ENCODE measurements at regions not wholly inside any gene's neighbourhood (a gene's known extent, or its start where the extent isn't known, plus 50 kb on each side); places are given as distances from the start of the nearest gene placed in this dataset.

DNA sequence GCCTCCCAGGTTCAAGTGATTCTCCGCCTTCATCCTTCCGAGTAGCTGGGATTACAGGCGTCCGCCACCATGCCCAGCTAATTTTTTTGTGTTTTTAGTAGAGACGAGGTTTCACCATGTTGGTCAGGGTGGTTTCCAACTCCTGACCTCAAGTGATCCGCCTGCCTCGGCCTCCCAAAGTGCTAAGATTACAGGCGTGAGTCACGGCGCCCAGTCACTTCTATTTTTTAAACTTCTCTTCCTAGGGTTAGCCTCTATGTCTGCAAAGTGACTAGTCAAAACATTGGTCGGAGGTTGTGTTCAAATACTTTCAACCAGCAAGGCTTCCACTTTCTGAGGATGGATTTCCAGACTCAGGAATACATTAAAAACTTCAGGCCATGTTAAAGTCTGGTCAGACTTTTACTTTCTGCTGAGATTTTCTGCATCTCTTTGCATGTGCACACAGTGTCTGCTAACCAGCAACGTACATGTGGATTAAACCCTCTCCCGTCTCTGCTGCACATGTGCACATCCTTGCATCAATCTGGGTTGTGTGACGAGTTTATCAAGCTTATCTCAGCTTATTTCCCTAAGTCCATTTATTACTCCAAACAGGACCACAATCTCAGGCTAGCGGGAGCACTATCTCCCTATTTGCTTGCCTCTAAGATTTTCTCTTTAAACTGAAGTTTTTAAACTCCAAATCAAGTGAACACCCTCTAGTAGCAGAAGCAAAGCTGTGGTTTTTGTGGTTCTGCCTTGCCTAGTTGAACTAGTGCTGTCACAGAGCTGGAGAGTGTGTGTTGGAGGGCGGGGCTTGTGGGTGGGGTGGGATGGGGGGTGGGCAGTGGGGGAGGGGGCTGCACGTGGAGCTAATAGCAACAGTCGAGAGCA, 525.2 kb upstream of the GOT2 start:
- POLR2A ChIA-PET: no interaction called here

GRCh38 chr16:59252317-59252716, 518.2 kb upstream of the GOT2 start:
- CTCF ChIA-PET: no interaction called here
- POLR2A ChIA-PET: no interaction called here

More for the DNA sequence above, 525.2 kb upstream of the GOT2 start:
- CTCF ChIA-PET: no interaction called here

DNA sequence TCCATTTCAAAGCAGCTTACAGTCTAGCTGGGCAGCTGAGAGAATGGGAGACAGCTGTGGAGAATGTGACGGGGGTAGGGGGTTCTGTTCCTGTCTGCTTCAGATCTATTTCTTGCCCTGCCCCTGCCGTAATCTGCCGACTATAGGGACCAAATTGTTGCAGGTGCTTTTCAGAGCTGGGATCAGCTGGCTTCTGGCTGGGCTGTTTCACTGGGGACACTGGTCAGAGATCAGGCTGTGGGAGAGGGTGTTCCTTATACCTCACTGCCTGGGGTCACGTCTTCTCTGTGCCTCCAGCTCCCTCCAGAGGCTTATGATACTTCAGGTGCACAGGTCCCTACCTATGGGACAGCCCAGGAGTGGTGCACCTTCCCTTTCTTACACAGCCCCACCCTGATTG, 514.9 kb upstream of the GOT2 start:
- POLR2A ChIA-PET: no interaction called here
- CTCF ChIA-PET: no interaction called here

GRCh38 chr16:59242556-59242955, 508.4 kb upstream of the GOT2 start:
- ChIA-PET CTCF (no interaction called here), POLR2A (no interaction called here)

DNA sequence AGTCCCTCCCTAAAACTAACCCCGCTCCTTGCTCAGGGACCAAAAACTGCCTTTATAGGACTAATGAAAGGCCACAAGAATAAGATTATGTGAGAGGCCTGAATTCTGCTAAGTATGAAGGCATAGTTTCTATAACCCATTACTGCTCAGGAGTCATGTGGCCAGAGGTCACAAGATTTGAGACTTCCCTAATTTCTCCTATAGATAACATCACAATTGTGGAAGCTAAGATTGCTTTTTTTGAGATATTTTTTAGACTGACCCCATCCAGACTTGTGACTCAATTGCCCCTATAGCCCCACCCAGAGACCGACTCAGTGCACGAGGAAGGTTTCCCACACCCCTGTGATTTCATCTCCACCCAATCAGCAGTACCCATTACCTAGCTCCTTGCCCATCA, 504.1 kb upstream of the GOT2 start:
- CTCF ChIA-PET: no interaction called here
- POLR2A ChIA-PET: interaction anchor here (0.7 kb wide), 1 partner anchor 40 kb away, joined by 5 read pairs; no protein-coding TSS in a partner anchor

- CTCF ChIA-PET: no interaction called here
- POLR2A ChIA-PET: no interaction called here
Observed at GRCh38 chr16:59236804-59237458, 502.8 kb upstream of the GOT2 start.

GRCh38 chr16:59224401-59224800, 490.3 kb upstream of the GOT2 start:
- CTCF ChIA-PET: no interaction called here
- POLR2A ChIA-PET: no interaction called here

DNA sequence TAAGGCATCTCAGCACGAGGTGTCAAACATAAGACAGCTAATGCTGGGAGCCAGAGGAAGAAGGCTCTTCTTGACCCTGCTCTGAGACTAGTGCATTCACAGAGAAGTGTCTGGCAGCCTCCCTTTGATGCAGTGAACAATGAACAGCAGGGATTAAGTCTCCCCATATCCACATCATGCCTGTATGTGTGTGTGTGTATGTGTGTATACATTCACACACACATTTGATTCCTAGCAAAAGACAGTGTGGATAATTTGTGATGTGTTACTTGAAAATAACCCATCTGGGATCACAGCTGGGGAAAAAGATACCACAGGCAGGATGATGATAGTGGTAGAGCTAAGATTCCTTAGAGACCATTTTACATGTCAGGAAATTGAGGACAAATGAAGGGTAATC, 485.9 kb upstream of the GOT2 start:
- CTCF ChIA-PET: no interaction called here

GRCh38 chr16:59216291-59216690, 482.2 kb upstream of the GOT2 start:
- POLR2A ChIA-PET: no interaction called here

More for the DNA sequence above, 485.9 kb upstream of the GOT2 start:
- POLR2A ChIA-PET: no interaction called here

GRCh38 chr16:59214455-59214854, 480.3 kb upstream of the GOT2 start:
- POLR2A ChIA-PET: no interaction called here
- CTCF ChIA-PET: no interaction called here

More at GRCh38 chr16:59216291-59216690, 482.2 kb upstream of the GOT2 start:
- CTCF ChIA-PET: no interaction called here

- POLR2A ChIA-PET: no interaction called here
- CTCF ChIA-PET: no interaction called here
Observed at GRCh38 chr16:59213952-59214351, 479.8 kb upstream of the GOT2 start.

GRCh38 chr16:59212492-59213024, 478.4 kb upstream of the GOT2 start:
- ChIA-PET CTCF (no interaction called here), POLR2A (no interaction called here)

GRCh38 chr16:59210955-59211541, 476.9 kb upstream of the GOT2 start:
- ChIA-PET POLR2A (no interaction called here), CTCF (no interaction called here)

DNA sequence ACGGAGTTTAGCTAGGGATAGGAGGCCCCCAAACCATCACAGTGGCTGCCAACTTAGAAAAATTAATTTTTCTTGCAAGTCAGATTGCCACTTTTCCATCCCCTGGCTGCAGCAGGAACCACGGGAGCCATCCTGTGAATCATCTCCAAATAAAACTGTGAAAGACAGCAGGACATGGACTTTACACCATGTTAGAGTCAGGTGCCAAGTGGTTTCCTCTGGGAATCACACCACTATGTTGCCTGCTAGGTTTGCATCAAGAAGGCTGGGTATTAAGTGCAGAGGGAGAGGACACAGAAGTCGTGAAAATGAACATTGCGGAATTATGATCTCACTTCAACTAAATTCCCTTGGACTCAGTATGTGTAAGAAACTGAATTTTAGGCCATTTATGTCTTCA, 471.3 kb upstream of the GOT2 start:
- POLR2A ChIA-PET: no interaction called here
- CTCF ChIA-PET: no interaction called here

DNA sequence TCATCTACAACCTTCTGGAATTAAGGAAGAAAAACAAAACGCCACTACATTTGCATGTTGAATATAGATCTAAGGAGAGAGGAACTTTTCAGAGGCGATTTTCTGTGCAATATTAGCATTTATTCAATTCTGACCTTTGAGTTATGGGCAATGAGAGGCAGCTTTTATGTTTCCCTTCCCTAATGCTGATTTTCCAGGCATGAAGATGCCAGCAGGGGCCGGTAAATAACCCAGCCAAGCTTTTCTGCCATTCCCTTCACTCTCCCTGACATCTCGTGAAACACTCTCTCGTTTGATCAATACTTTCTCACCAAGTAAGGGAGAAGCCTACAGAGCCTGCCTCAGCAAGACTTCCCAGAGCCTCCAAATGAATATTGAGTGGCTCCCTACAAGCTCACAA, 470.5 kb upstream of the GOT2 start:
- POLR2A ChIA-PET: no interaction called here
- CTCF ChIA-PET: no interaction called here

DNA sequence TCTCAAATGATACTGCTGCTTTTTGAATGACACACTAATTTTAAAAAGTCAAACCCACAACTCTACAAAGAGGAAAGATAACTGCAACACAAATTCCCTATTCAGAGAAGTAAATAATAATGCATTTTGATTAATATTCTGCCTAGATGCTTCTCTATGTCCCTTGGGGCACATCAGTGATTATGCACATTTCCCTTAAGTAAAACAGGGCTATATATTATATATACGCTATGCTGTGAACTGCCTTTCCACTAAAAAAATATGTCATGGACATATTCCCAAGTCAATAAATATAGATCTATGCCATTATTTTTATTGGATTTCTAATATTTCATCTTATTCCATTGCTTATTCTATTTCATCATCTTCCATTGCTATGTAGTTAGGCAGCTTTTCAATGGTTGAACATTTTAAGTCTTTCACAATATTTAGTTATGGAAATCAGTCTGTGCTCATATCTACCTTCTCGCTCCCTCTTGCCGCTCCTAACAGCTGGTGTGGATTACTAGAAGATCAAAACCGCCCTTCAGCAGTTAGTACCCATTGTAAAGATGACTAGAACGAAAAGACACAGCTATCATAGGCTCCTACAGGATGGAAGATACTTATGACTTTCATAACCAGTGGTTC, 468.2 kb upstream of the GOT2 start:
- ChIA-PET POLR2A (no interaction called here), CTCF (no interaction called here)

DNA sequence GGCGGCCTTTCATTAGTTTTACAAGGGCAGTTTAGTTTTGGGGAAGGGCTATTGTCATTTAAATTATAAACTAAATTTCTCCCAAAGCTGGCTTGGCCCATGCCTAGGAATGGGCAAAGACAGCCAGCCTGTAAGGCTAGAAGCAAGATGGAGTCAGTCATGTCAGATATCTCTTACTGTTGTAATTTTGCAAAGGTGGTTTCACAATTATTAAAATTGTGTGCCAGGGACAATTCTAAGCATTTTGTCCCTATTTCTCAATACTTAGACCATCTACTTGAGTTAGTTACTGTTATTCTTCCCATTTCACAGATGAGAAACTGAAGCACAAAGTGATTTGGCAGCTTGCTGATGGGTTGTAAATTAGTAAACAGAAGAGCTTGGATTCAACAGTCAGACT, 467.7 kb upstream of the GOT2 start:
- CTCF ChIA-PET: no interaction called here

DNA sequence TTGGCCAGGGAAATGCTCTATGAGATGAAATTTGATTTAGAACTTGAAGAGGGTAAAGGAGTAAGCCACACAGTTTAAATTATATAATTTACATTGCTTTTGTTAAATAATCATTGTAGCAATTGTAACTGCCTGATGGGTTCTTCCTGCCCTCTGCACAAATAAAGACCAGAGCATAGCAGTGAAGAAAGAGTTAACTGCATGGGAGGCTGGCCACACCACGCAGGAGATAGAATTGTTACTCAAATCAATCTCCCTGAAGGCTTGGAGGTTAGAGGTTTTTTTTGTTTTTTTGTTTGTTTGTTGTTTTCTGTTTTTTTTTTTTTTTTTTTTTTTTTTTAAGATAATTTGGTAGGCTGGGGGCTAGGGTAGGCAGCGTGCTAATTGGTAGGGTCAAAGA, 467.0 kb upstream of the GOT2 start:
- CTCF ChIA-PET: no interaction called here
- POLR2A ChIA-PET: no interaction called here

More for the DNA sequence above, 467.7 kb upstream of the GOT2 start:
- POLR2A ChIA-PET: no interaction called here

DNA sequence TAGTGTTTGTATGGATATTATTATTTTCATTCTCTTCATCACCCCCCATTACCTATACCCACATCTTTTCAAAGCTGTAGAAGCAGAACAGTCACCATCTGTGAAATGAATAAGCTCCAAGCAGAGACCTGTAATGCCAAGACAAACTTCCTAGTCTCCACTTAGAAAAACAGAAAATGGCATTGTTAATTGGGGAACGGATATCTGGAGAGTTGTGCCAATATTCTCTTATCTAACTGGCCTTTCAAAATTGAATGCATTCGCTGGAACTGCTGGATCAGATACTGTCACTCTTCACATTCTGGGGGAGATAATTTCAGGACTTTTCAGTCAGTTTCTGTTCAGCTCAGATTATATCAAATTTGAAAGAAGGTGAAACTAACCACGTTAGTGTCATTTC, 464.4 kb upstream of the GOT2 start:
- POLR2A ChIA-PET: interaction anchor here (0.5 kb wide), 1 partner anchor 40 kb away, joined by 5 read pairs; no protein-coding TSS in a partner anchor
- CTCF ChIA-PET: no interaction called here

DNA sequence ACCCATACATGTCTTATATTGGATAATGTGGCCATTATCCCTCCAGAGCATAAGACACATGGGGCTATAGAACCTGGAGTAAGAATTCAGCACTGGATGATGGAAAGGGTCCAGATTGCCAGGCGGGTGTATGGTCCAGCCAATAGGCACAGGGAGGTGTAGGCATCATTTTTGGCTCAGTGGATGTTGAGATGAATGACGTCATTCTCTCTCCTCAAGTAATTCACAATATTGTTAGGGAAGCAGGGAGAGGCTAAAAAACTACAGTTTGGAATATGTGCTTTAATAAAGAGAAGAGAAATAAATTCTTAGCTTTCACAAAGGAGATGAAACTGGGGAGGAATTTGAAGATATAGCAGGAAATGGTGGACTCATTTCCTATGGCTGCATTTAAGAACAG, 461.1 kb upstream of the GOT2 start:
- ChIA-PET POLR2A (no interaction called here), CTCF (no interaction called here)

DNA sequence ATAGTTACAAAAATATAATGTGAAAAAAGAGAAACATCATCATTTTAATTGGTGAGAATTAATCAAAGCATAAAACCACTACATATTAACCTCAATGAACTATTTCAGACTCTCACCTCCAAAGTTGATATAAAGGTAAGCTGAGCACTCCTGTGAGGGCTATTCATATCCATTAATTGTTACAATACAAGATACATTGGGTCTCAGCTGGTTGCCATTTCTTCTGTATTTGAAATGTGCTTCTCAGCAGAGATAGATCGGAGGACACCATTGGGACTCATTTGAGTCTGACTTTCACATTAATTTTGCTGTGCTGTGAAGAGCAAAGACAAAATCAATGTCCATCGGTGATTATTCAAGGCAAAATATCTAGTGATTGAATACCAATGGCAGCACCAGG, 459.5 kb upstream of the GOT2 start:
- ChIA-PET CTCF (no interaction called here), POLR2A (no interaction called here)

Data from activated CD8-positive, alpha-beta memory T cell treated with anti-CD3 and anti-CD28 coated beads for 36 hours (primary cell).